Forelimb muscle (tissue), 1 donor: ENCODE measurements at regions not wholly inside any gene's neighbourhood (a gene's known extent, or its start where the extent isn't known, plus 50 kb on each side); places are given as distances from the start of the nearest gene placed in this dataset.
"Not testable (repeated sequence)": the region's sequence is repeated elsewhere in the genome, so short reads cannot be mapped to it uniquely, and the experiment has no call there.

Source experiments
- DNase-seq: peaks from one replicate; pipeline ENCODE4 v3.0.0-alpha.2; 2013; ENCODE audit warnings: low read depth

DNA sequence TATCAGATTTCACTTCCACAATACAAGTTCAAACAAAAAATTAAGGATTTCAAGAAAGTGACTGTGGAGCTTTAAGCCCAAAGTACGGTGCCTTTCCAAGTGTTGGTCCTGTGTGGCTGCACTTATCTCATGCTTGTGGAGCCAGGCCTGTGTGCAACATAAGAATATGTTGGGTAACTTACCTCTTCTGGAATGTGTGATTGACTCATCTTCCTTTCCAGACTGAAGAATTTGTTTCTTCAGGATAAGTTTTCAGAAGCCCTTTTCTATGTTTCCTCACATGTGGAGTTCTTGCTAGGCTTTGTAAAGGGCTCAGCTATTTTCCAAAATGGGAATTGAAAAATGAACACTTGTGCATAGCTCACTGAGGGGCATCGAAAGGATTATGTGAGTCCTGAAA is 485.1 kb upstream of the PAPPA start:
- DNase-seq = no peak

DNA sequence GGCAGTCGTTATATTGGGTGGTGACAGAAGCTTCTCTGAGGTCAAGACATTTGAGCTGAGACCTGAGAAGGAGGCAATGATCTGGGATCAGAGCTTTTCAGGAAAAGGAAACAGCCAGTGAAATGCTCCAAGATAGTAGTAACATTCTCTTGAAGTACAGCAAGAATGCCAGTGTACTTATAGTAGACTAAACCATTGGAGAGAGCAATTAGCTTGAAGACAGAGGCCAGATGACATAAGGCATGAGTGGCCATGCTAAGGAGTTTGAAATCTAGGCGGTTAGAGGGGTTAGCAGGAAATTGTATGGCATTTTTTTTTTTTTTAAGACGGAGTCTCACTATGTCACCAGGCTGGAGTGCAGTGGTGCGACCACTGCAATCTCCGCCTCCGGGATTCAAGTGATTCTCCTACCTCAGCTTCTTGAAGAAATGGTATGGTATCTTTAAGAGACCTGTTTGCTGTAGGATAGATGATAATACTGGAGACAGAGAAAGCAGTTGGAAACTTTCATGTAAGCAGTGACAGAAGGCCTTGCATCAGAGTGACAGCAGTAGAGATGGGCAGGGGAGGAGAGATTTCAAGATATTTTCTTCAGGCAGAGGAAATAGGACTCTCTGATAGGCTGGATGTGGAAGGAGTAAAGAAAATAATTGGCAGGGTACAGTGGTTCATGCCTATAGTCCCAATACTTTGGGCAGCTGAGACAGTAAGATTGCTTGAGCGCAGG is 482.2 kb upstream of the PAPPA start:
- DNase-seq = no peak

DNA sequence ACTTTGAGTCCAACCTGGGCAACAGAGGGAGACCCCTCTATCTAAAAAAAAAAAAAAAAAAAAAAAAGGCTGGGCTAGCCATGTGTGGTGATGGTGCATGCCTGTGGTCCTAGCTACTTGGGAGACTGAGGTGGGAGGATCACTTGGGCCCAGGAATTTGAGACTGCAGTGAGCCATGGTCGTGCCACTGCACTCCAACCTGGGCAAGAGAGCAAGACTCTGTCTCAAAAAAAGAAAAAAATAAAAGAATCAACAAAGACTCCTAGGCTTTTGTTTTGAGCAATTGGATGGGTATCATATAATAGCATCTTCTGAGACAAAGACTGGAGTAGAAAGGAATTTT is 481.7 kb upstream of the PAPPA start:
- no peak for DNase-seq

DNA sequence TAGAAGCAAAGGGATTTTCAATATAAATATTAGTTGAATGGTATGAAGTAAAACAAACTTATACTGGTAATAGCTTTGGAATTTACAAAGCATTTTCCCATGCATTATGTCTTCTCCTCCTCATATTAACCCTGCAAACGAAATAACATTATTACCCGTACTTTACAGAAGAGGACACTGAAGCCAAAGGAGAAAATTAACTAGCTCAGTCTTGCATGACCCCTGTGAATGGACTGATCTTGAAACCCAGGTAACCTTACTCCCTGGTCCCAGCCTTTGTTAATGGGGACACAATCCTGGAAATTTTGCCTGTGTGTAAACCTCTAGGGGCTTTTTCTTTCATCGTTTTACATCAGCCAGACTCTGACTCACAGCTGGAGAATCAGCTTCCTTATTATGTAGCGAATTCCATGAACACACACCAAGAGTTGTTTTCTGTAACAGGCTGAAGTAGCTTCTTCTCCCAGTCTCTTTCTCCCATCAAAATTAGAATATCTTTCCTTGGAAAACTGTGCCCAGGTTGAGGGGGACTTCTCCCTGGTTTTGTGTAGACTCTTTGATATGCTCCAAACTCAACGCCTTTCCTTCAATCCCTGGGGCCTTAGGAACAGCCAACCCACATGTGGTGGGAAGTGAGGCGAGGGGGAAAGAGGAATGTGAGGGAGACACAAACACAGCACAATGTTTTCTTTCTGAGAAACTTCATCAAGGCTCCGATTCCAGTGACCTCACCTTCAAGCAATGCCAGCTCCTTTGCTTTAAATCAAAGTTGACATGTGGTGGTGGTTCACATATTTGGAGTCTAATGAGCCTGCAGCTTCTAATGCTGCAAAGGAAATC is 480.9 kb upstream of the PAPPA start:
- DNase-seq = peak; percentile 58

DNA sequence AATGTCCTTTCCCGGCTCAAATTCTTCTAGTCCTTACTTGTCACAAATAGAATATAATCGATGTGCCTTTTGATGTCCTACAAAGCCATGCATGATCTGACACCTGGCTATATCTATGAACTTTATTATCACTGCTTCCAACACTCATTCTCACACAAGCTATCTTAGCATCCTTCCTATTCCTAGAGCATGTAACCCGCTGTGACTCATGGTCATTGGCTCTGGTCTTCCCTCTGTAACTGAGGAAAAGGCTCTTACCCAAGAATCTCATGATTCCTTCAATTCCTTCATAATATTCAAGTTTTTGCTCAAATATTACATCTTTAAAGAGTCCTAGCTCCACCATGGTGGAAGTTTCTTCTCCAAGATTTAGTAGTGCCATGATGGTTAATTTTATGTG is 480.0 kb upstream of the PAPPA start:
- no peak for DNase-seq

DNA sequence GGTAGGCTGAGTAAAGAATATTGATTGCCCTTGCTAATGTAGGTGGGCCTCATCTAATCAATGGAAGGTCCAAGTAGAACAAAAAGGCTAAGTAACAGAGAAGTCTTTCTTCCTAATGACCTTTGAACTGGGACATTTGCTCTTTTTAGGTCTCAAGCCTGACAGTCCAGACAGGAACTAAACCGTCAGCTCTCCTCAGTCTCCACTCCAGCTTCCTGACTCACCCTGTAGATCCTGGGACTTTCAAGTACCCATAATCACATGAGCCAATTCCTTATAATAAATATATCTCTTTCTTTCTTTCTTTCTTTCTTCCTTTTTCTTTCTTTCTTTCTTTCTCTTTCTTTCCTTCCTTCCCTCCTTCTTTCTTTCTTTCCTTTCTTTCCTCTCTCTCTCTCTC is 479.5 kb upstream of the PAPPA start:
- DNase-seq = no peak

DNA sequence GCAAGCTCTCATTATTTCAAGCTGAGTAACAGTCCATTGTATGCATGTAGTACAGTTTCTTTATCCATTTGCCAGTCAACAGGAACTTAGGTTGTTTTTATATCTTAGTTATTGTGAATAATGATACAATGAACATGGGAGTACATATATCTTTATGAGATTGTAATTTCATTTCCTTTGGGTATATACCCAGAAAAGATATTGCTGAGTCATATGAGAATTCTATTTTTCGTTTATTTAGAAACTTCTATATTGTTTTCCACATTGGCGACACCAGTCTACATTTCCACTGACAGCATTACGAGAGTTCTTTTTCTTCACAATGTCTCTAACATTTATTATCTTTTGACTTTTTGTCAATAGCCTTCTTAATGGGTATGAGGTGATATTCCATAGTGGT is 477.8 kb upstream of the PAPPA start:
- no peak for DNase-seq

DNA sequence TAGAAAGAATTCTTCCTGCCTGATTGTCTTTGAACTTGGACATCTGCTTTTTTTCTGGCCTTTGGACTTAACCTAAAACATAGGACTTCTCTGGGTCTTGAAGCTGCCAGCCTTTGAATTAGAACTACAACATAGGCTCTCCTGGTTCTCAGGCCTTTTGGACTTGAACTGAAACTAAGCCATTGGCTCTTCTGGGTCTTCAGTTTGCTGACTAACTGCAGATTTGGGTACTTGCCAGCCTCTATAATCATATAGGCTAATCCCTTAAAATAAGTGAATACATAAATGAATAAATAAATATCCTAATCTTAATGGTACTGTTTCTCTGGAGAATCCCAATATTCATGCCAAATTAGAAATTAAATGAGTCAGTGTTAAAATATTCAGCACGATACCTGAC is 473.4 kb upstream of the PAPPA start:
- DNase-seq = no peak

DNA sequence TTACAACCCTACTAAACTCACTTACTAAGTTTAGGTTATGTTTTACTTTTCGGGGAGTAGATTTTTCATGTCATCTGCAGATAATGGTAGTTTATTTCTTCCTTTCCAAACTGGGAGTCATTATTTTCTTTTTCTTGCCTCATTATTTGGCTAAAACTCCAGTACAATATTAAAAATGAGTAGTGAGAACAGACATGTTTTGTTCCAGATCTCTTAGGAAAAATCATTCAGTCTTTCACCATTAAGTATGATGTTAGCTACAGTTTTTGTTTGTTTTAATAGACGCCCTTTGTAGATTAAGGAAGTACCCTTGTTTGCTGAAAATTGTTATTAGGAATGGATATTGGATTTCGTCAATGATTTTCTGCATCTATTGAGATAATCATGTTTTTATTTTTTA is 472.0 kb upstream of the PAPPA start:
- no peak for DNase-seq

DNA sequence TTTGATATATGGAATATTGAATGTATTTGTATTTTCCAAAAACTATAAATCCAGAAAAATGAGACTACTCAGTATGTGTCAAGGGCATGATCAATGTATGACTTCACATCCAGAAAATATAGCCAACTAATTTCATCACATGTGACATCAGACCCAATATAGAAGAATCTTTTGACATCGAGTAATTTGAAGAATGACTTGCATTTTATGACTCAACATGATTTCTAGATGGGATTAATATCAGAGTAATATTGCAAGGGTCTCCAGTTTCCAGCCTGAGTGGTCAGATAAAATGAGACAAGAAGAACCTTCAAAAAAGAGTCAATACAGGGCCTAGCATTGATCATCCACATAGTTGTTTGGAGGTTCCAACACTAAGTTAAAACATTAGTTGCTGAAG is 467.5 kb upstream of the PAPPA start:
- no peak for DNase-seq

DNA sequence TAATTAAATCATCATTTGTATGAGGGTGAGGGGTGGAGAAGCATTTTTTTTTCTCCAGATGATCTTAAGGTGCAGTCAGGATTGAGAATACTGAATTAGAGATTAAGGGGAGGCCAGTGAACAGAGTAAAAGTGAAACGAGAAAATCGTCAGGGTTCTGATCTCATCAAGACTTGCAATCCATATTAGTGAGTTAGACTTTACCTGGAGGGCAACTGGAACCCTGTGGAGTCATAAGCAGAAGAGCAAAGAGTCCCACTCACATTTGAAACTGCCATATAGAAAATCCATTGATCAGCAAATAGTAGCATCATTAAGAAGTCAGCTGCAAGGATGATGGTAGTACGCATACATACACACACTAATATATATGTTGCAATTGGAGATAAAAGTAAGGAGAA is 466.2 kb upstream of the PAPPA start:
- no peak for DNase-seq

DNA sequence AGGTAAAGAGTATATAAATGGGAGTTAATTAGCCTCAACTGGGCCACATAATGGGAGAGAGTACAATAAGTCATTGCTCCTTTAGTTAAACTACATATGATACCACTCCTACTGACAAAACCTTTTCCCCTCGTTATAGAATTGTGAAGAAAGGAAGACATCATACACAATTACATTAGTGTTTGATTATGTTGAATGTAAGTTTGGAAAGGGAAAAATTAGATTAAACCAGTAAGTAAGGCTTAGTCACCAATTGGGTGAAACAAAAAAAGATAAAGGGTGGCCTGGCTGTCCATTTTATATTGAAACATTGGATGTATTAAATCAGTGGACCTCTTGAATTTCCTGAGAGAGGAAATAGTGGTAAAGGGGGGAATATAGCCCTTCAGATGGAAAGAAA is 464.3 kb upstream of the PAPPA start:
- no peak for DNase-seq

DNA sequence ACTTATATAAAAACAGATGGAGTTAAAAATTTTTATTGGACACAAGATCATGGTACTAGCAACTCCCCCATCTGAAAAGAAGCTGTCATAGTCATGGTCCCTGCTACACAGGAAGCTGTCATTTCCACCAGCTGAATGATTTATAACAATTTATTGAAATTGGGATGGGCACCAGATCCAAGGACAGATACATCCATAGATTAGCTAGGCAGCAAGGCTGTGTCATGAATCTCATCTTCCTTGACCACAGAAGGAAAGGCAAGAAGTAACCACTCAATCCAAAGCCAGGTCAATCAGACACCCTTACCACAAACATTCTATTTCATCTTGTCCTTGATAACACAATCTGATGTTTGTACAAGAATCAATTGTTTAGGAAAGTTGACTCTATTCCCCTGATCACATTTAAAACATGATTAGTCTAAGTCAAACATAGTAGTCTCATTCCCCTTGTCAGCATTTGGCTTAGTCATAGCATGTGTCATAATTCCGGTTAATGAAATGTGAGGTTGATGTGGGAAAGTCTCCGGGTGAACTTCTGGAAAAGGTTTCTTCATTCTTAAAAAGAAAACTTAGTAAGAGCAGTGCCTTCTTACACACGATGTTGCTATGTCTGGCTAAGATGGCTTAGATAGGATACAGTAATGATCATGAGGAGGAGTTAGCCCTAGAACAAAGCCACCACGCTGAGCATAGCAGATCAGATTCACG is 462.6 kb upstream of the PAPPA start:
- no peak for DNase-seq

DNA sequence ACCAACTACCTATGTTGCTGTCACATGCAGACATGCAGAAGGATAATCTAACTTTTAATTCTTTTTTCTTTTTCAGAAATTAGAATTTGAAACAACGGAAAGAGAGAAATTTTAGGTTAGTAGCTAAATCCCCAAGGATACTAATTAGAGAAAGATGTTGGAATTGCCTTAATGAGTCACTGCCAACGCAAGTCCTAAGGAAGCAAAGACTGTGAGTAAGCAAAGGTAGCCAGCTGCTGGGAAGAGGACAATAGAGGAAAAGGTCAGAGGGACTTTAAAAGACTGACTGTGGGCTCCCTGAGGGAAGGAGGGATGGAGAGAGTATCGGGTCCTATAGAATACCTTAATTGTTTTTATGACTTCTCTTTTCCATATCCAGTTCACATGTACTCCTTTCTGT is 461.9 kb upstream of the PAPPA start:
- DNase-seq = no peak

DNA sequence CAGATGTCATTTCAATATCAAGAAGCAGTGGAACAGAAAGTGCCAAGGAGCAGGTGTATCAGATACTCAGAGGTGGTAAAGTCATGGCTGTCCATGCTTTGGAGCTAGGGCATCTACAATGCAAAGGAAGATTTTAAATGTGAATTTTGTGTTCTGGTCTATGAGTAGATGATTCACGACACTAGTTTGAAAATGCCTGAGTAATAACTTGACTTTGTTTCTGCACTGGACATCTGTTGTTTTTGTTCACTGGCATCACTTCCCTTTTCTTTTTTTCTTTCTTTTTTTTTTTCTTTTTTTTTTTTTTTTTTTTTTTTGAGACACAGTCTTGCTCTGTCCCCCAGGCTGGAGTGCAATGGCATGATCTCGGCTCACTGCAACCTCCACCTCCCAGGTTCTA is 460.7 kb upstream of the PAPPA start:
- not testable (repeated sequence) for DNase-seq

DNA sequence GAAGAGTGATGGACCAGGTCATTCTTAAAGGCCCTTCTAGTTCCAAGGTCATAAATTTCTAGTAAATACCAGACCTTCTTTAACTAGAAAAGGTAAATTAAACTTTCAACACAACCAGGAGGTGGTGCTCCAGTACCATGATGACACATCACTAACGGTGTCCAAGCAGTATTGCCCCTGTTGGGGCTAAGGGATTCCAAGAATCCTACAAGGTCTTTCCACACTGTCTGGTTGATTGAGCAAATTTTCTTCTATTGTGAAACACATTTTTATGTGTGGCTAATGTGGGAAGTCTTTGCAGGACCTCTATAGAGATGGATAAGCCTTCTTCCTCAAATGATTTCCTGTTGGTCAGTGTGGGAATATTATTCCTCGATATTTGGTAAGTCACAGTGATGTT is 459.6 kb upstream of the PAPPA start:
- no peak for DNase-seq

DNA sequence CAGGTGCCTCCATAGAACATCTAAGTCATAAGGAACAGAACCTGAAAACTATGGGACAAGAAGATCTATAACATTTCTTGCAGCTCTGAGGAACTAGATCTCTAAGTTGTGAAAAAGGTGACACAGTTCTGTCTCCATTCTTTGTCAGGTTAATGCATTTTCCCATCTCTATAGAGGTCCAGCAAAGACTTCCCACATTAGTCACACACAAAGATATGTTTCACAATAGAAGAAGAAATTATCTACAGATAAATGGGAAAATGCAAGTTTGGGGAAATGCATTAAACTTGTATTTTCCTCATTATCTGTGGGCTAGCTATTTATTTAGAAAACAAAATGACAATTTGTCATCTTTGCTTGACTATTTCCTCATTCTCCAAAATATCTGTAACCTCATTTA is 458.6 kb upstream of the PAPPA start:
- no peak for DNase-seq

DNA sequence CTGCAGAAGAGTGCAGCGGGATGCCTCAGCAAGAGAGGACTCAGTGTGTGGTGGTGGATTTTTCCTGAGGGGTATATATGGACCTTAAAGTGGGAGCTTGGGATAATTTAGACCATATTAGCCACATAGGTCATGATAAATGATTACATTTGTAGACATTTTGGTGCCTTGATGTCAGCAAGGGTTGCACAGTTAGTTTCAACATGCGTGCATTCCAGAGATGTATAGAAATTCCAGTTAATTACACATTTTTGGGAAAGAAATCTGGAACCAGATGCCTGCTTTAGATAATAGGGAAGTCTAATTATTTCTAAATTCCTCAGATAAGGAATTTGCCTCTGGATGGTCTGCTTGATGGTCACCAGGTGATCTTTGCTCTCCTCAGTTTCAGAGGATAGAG is 440.6 kb upstream of the PAPPA start:
- no peak for DNase-seq

DNA sequence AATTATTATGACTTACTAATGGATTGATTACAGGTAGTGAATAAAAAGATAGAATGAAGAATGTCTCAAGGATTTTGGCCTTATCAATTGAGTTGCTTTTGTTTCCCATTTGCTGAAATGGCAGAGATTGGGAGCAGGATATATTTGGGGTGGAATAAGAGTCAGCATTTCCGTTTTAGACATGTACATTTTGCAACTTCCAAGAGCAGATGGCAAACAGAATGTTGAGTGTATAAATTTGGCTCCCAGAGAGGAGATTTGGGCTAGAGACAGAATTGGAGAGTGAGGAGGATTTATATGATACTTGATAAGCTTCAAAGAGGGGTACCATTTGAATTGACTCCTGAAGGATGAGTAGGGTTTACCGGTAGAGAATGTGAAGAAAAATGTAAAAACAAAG is 437.9 kb upstream of the PAPPA start:
- no peak for DNase-seq

DNA sequence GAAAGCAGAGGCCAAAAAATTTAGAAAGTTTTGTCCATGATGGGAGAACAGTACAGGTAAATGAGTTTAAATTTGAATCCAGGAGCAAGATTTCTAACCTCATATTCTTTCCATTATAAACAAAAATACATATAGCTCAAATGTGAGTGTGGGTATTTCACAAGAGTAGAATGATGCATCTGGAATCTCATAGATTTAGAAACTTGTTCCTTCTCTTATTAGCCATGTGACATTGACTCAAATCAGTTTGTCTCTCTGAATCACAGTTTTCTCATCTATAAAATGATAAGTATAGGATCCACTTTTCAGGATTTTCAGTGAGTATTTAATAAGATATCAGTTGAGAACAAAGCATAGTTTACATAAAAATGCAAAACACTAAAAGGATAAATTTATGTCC is 436.3 kb upstream of the PAPPA start:
- no peak for DNase-seq

DNA sequence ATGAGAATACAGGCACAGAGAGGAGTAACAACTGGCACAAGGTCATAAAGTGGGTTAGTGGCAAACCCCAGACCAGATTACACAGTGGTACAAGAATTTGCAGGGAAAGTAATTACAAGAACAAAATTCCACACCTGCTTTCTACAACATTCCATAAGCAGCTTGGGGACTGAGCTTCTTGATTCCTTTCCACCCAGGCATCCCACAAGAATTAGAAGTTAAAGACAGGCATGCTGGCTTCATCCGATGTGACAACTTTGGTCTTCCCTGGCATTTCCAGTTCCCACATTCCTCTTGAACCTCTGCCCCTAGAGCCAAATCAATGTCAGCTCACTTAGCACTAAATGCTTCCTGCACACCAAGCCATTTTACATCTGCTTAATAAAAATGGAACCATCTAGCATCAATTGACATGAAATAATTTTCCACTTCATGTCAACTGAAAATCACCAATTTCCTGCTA is 435.8 kb upstream of the PAPPA start:
- DNase-seq = no peak

DNA sequence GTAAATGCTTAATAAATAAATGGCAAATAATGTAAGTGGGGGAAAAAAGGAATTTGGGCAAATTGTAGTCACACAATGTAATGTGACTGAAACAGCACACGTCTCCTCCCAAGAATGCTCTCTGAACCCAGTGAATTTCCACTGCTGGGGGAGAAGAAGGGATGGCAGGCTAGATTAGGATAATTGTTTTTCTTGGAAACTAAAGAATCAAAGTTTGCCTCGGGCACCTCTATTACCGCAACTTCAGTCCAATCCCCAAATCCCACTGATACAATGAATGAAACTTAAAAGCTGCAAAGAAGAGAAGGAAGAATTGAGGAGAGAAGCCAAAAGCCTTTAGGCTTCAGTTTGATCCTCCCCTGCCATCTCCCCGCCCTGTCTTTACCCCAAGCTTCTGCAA is 423.2 kb upstream of the PAPPA start:
- DNase-seq = no peak

DNA sequence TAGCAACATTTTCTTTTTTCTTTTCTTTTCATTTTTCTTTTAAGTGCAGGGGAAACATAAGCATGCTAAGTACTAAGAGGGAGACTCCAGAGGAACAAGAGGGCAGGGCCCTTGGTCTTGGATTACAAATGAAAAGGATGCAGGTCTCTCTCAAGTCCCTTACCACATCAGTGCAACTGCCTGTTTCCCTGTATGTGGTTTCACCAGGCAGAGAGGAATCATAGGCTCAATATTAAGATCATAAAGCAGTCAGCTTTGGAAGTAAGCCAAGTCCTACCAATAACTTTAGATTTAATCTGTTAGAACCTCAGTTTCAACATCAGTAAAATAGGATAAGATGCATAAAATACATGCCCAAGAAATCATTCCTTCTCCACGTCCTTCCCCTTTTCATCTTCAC is 422.7 kb upstream of the PAPPA start:
- no peak for DNase-seq
